ENCODE measurements at regions not wholly inside any gene's neighbourhood (a gene's known extent, or its start where the extent isn't known, plus 50 kb on each side); places are given as distances from the start of the nearest gene placed in this dataset.
A peak's percentile ranks its signal among the peaks of the same experiment; 100 is the strongest.

- ChIA-PET CTCF (interaction anchor here (0.5 to 1.5 kb wide), 7 partner anchors 16 to 1824 kb away, joined by 3 to 5 read pairs (median 3); partner anchors contain the start of gene SOX4), POLR2A (interaction anchor here (1.3 kb wide), 1 partner anchor 1821 kb away, joined by 3 read pairs; the partner anchor contains the start of gene SOX4)
- Histone ChIP-seq H3K9me1 (replicated peaks; ENCODE audit: control insufficient read depth, extremely low read depth, insufficient read depth, low read length) (no peaks in the 10 kb centered on the region), H3K36me3 (ENCODE audit: control insufficient read depth in 2 of 2, extremely low read depth in 1 of 2, insufficient read depth in 2 of 2, low read length in 2 of 2) (no peaks in the 10 kb centered on the region), H4K20me1 (replicated peaks; ENCODE audit: control insufficient read depth, extremely low read depth, insufficient read depth, low read length) (no peaks in the 10 kb centered on the region), H3K4me3 (replicated peaks in 1 of 3; ENCODE audit: insufficient read depth in 1 of 3, low read depth in 1 of 3, low read length in 3 of 3) (no peak overlapping the region), H3K4me2 (ENCODE audit: insufficient read depth, low read length) (peak overlapping the region; percentile 10), H3K4me1 (ENCODE audit: control insufficient read depth, extremely low read depth, insufficient read depth, low read length) (peaks cover 6% of the 10 kb centered on the region), H3K9ac (replicated peaks; ENCODE audit: extremely low read depth, insufficient read depth, low read length) (no peak overlapping the region), H3K9me3 (replicated peaks; ENCODE audit: control insufficient read depth, insufficient read depth, low read length) (no peaks in the 10 kb centered on the region), H3K79me2 (ENCODE audit: control insufficient read depth, insufficient read depth, low read length) (no peaks in the 10 kb centered on the region), H2AFZ (ENCODE audit: low read depth, low read length) (no peak overlapping the region), H3K27ac (ENCODE audit: insufficient read depth, low read depth, low read length) (no peak overlapping the region), H3K27me3 (ENCODE audit: control insufficient read depth in 2 of 2, insufficient read depth in 2 of 2, low read length in 2 of 2) (no peaks in the 10 kb centered on the region)
- intact Hi-C loops (cut with micrococcal nuclease) (loop anchor here (1.0 kb wide), 1 partner anchor 586 kb away; no protein-coding TSS in a partner anchor), dilution Hi-C loops (cut with MboI; ENCODE audit: extremely low pct_ligation_motif_present, low sequenced_read_pairs) (no loop called here)
- DNase-seq (ENCODE audit: low read depth, low spot score) (peak; percentile 91), FAIRE-seq (peak; percentile 78)
- no TSS peak for BruUV-seq (replicated peaks)
- no peak for TF ChIP-seq FOS (IDR thresholded peaks at IDR 0.05; ENCODE audit: borderline replicate concordance, insufficient read depth, low read length)
- peak in 1 of 2 donors; percentile 29 for TF ChIP-seq CTCF (IDR thresholded peaks at IDR 0.05; ENCODE audit: extremely low read depth in 1 of 2, insufficient read depth in 1 of 2, low read depth in 1 of 2, low read length in 2 of 2)
Observed at GRCh38 chr6:23414051-23414445, 712.0 kb upstream of the NRSN1 start.

- Histone ChIP-seq H3K4me2 (ENCODE audit: insufficient read depth, low read length) (no peak overlapping the region), H3K4me1 (ENCODE audit: control insufficient read depth, extremely low read depth, insufficient read depth, low read length) (peaks cover 6% of the 10 kb centered on the region), H3K9me1 (replicated peaks; ENCODE audit: control insufficient read depth, extremely low read depth, insufficient read depth, low read length) (no peaks in the 10 kb centered on the region), H3K79me2 (ENCODE audit: control insufficient read depth, insufficient read depth, low read length) (no peaks in the 10 kb centered on the region), H3K4me3 (replicated peaks in 1 of 3; ENCODE audit: insufficient read depth in 1 of 3, low read depth in 1 of 3, low read length in 3 of 3) (no peak overlapping the region), H3K27ac (ENCODE audit: insufficient read depth, low read depth, low read length) (no peak overlapping the region), H3K9me3 (replicated peaks; ENCODE audit: control insufficient read depth, insufficient read depth, low read length) (no peaks in the 10 kb centered on the region), H3K27me3 (ENCODE audit: control insufficient read depth in 2 of 2, insufficient read depth in 2 of 2, low read length in 2 of 2) (no peaks in the 10 kb centered on the region), H3K36me3 (ENCODE audit: control insufficient read depth in 2 of 2, extremely low read depth in 1 of 2, insufficient read depth in 2 of 2, low read length in 2 of 2) (no peaks in the 10 kb centered on the region), H2AFZ (ENCODE audit: low read depth, low read length) (no peak overlapping the region), H3K9ac (replicated peaks; ENCODE audit: extremely low read depth, insufficient read depth, low read length) (no peak overlapping the region), H4K20me1 (replicated peaks; ENCODE audit: control insufficient read depth, extremely low read depth, insufficient read depth, low read length) (no peaks in the 10 kb centered on the region)
- TF ChIP-seq EZH2 (IDR thresholded peaks at IDR 0.05; ENCODE audit: borderline replicate concordance, low read depth, low read length, severe bottlenecking) (no peak), MAX (IDR thresholded peaks at IDR 0.05; ENCODE audit: insufficient read depth, insufficient read length) (no peak), JUN (IDR thresholded peaks at IDR 0.05; ENCODE audit: borderline replicate concordance, insufficient read depth, insufficient read length, low read depth) (no peak), POLR2AphosphoS5 (IDR thresholded peaks at IDR 0.05; ENCODE audit: insufficient read depth, low read depth, low read length) (no peak), POLR2A (IDR thresholded peaks at IDR 0.05; ENCODE audit: low read depth, low read length) (no peak), CTCF (IDR thresholded peaks at IDR 0.05; ENCODE audit: extremely low read depth in 1 of 2, insufficient read depth in 1 of 2, low read depth in 1 of 2, low read length in 2 of 2) (no peak), FOS (IDR thresholded peaks at IDR 0.05; ENCODE audit: borderline replicate concordance, insufficient read depth, low read length) (no peak), MYC (IDR thresholded peaks at IDR 0.05; ENCODE audit: low read depth, low read length) (no peak), GATA2 (IDR thresholded peaks at IDR 0.05; ENCODE audit: insufficient read depth, insufficient read length, low read depth, low read length) (no peak)
- CTCF ChIA-PET, result interaction anchor here (1.3 to 1.5 kb wide), 2 partner anchors 99 to 1568 kb away, joined by 4 to 5 read pairs; no protein-coding TSS in a partner anchor
- intact Hi-C loops (cut with micrococcal nuclease) (loop anchor here (1.0 kb wide), 1 partner anchor 587 kb away; no protein-coding TSS in a partner anchor), dilution Hi-C loops (cut with MboI; ENCODE audit: extremely low pct_ligation_motif_present, low sequenced_read_pairs) (no loop called here)
- POLR2A ChIA-PET, result no interaction called here
- DNase-seq (ENCODE audit: low read depth, low spot score) (no peak), FAIRE-seq (no peak)
- BruUV-seq (replicated peaks), result no TSS peak
Observed at GRCh38 chr6:23414922-23415321, 711.1 kb upstream of the NRSN1 start.
